ENCODE measurements at regions not wholly inside any gene's neighbourhood (a gene's known extent, or its start where the extent isn't known, plus 50 kb on each side); places are given as distances from the start of the nearest gene placed in this dataset.
"Not testable (repeated sequence)": the region's sequence is repeated elsewhere in the genome, so short reads cannot be mapped to it uniquely, and the experiment has no call there.

- not testable (repeated sequence) for TF ChIP-seq EP300 (IDR thresholded peaks at IDR 0.05); CTCF (IDR thresholded peaks at IDR 0.05); CEBPB (IDR thresholded peaks at IDR 0.05); FOSL2 (IDR thresholded peaks at IDR 0.05); FOSL2 (CRISPR knock-in tag; IDR thresholded peaks at IDR 0.05); POLR2A (IDR thresholded peaks at IDR 0.05; ENCODE audit: low read length); PHF8 (IDR thresholded peaks at IDR 0.05; ENCODE audit: borderline replicate concordance, low read depth); NFE2L2 (conservative IDR thresholded peaks at IDR 0.05; ENCODE audit: low read length); HEYL (CRISPR knock-in tag; IDR thresholded peaks at IDR 0.05); KDM1A (IDR thresholded peaks at IDR 0.05; ENCODE audit: low read depth); CHD4 (IDR thresholded peaks at IDR 0.05; ENCODE audit: borderline replicate concordance)
- TF ChIP-seq, protein P1, sequence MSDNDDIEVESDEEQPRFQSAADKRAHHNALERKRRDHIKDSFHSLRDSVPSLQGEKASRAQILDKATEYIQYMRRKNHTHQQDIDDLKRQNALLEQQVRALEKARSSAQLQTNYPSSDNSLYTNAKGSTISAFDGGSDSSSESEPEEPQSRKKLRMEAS (IDR thresholded peaks at IDR 0.05), result not testable (repeated sequence)
Measured at GRCh38 chr22:12402531-12402930, 3125.5 kb upstream of the OR11H1 start.

Measured in A549 (cell line).